Sigmoid colon (tissue), 4 donors: ENCODE measurements at regions not wholly inside any gene's neighbourhood (a gene's known extent, or its start where the extent isn't known, plus 50 kb on each side); places are given as distances from the start of the nearest gene placed in this dataset.

Source experiments
- POLR2AphosphoS5 ChIP-seq, 4 donors: sonication (generic); formaldehyde crosslinking; IDR thresholded peaks; one replicate each; pipeline ENCODE4 v1.6.1; 2017; ENCODE audit warnings: antibody characterized with exemption in 4 of 4
- TF ChIP-seq, protein P1 (sequence below), 4 experiments: fragments of 450-650 bp in 3 of 4; fragments of 200-600 bp in 1 of 4; IDR thresholded peaks; one replicate each; pipeline ENCODE4 v1.5.1; 2016 to 2019; ENCODE audit warnings: antibody characterized with exemption in 4 of 4, mild to moderate bottlenecking in 3 of 4, moderate library complexity in 2 of 4

DNA sequence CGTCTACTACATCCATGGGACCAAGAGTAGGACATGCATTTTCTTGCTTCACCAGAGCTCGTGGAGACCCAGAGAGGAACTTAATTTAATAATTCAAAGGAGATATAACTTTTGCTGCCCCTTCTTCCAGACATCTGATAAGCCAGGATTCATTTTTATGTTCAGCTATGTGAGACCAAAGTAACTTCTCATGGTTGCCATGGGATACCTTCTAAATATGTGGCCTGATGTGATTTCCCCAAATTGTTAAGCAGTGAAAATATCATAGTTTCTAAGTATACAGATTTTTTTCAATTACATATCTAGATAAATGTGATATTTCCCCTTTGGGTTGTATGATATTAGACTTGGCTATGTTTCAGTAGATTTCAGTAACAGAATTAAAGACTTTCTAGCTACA is 185.5 kb upstream of the FN1 start:
- TF ChIP-seq, protein P1, sequence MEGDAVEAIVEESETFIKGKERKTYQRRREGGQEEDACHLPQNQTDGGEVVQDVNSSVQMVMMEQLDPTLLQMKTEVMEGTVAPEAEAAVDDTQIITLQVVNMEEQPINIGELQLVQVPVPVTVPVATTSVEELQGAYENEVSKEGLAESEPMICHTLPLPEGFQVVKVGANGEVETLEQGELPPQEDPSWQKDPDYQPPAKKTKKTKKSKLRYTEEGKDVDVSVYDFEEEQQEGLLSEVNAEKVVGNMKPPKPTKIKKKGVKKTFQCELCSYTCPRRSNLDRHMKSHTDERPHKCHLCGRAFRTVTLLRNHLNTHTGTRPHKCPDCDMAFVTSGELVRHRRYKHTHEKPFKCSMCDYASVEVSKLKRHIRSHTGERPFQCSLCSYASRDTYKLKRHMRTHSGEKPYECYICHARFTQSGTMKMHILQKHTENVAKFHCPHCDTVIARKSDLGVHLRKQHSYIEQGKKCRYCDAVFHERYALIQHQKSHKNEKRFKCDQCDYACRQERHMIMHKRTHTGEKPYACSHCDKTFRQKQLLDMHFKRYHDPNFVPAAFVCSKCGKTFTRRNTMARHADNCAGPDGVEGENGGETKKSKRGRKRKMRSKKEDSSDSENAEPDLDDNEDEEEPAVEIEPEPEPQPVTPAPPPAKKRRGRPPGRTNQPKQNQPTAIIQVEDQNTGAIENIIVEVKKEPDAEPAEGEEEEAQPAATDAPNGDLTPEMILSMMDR (IDR thresholded peaks at IDR 0.05), result no peak
- TF ChIP-seq POLR2AphosphoS5 (IDR thresholded peaks at IDR 0.05), result no peak
